GM19328 (cell line): ENCODE measurements at regions not wholly inside any gene's neighbourhood (a gene's known extent, or its start where the extent isn't known, plus 50 kb on each side); places are given as distances from the start of the nearest gene placed in this dataset.

Experiments
- ATAC-seq: cut with Tn5 transposase; IDR thresholded peaks from one replicate; pipeline ENCODE4 v1.9.1; 2021; ENCODE audit warnings: mild to moderate bottlenecking, moderate library complexity; ENCODE audit not compliant: unreplicated experiment

GRCh38 chr7:12067156-12067831, 143.8 kb upstream of the TMEM106B start:
- peak; percentile 70 for ATAC-seq

GRCh38 chr7:12069757-12070156, 141.3 kb upstream of the TMEM106B start:
- no peak for ATAC-seq

- ATAC-seq: no peak
These were observed 136.2 kb upstream of the TMEM106B start for GRCh38 chr7:12074889-12075288.

GRCh38 chr7:12080006-12080405, 131.1 kb upstream of the TMEM106B start:
- ATAC-seq: no peak

GRCh38 chr7:12085516-12085915, 125.6 kb upstream of the TMEM106B start:
- no peak for ATAC-seq

GRCh38 chr7:12089951-12090756, 120.9 kb upstream of the TMEM106B start:
- no peak for ATAC-seq

GRCh38 chr7:12090757-12091221, 120.3 kb upstream of the TMEM106B start:
- no peak for ATAC-seq

- ATAC-seq: no peak
These were observed 119.9 kb upstream of the TMEM106B start for GRCh38 chr7:12091231-12091630.

GRCh38 chr7:12092499-12093130, 118.5 kb upstream of the TMEM106B start:
- no peak for ATAC-seq

- no peak for ATAC-seq
These were observed 117.7 kb upstream of the TMEM106B start for GRCh38 chr7:12093365-12093764.

GRCh38 chr7:12094365-12094921, 116.7 kb upstream of the TMEM106B start:
- ATAC-seq: no peak

GRCh38 chr7:12102126-12102525, 109.0 kb upstream of the TMEM106B start:
- no peak for ATAC-seq

- no peak for ATAC-seq
These were observed 108.6 kb upstream of the TMEM106B start for GRCh38 chr7:12102527-12102926.

GRCh38 chr7:12103948-12104347, 107.1 kb upstream of the TMEM106B start:
- ATAC-seq: no peak

- ATAC-seq: no peak
These were observed 103.7 kb upstream of the TMEM106B start for GRCh38 chr7:12107381-12107780.

- ATAC-seq: no peak
These were observed 103.2 kb upstream of the TMEM106B start for GRCh38 chr7:12107841-12108254.

- no peak for ATAC-seq
These were observed 100.7 kb upstream of the TMEM106B start for GRCh38 chr7:12110425-12110824.

- ATAC-seq: no peak
These were observed 99.4 kb upstream of the TMEM106B start for GRCh38 chr7:12111422-12112405.

GRCh38 chr7:12117170-12117569, 93.9 kb upstream of the TMEM106B start:
- no peak for ATAC-seq

GRCh38 chr7:12119620-12120303, 91.3 kb upstream of the TMEM106B start:
- ATAC-seq: no peak
